PFSK-1 (cell line): ENCODE measurements at regions not wholly inside any gene's neighbourhood (a gene's known extent, or its start where the extent isn't known, plus 50 kb on each side); places are given as distances from the start of the nearest gene placed in this dataset.

ENCODE experiments used
- FOXP2 ChIP-seq: optimal IDR thresholded peaks from 2 replicates; pipeline ENCODE3; 2011; ENCODE audit warnings: borderline replicate concordance, control low read depth, inconsistent platforms; ENCODE audit not compliant: insufficient read depth; ENCODE audit errors: extremely low read length, extremely low read depth
- POLR2AphosphoS5 ChIP-seq: IDR thresholded peaks from 2 replicates; pipeline ENCODE4 v1.6.1; 2012; ENCODE audit warnings: low read depth, mild to moderate bottlenecking, control low read depth, low read length, moderate library complexity
- REST ChIP-seq, 2 experiments: IDR thresholded peaks; 2 replicates each; pipeline versions ENCODE4 v1.6.1 to v1.8.0; 2011 to 2012; ENCODE audit warnings: low read depth in 2 of 2, low read length in 2 of 2, control low read depth in 1 of 2, inconsistent platforms in 1 of 2, mild to moderate bottlenecking in 1 of 2, moderate library complexity in 1 of 2; ENCODE audit not compliant: insufficient read depth in 1 of 2
- SIN3A ChIP-seq: IDR thresholded peaks from 2 replicates; pipeline ENCODE4 v1.6.1; 2012; ENCODE audit warnings: mild to moderate bottlenecking, low read length, moderate library complexity, borderline replicate concordance; ENCODE audit not compliant: insufficient read depth
- TAF1 ChIP-seq: IDR thresholded peaks from 2 replicates; pipeline ENCODE4 v1.6.1; 2012; ENCODE audit warnings: low read length, control low read depth, borderline replicate concordance; ENCODE audit not compliant: insufficient read depth

- TF ChIP-seq POLR2AphosphoS5 (no peak), SIN3A (no peak), TAF1 (no peak), REST (IDR thresholded peaks at IDR 0.05; ENCODE audit: insufficient read depth in 1 of 2, low read depth in 2 of 2, low read length in 2 of 2) (no peak), FOXP2 (no peak)
These were observed 412.0 kb downstream of the SLITRK1 start for GRCh38 chr13:83470133-83470797.
